Fibroblast of peridontal ligament (primary cell): ENCODE measurements at regions not wholly inside any gene's neighbourhood (a gene's known extent, or its start where the extent isn't known, plus 50 kb on each side); places are given as distances from the start of the nearest gene placed in this dataset.
A peak's percentile ranks its signal among the peaks of the same experiment; 100 is the strongest.

Experiments used
- DNase-seq: peaks from one replicate; pipeline ENCODE4 v3.0.0-alpha.2; 2010; ENCODE audit errors: extremely low read depth

- no peak for DNase-seq
Observed at GRCh38 chr13:79673310-79673992, 192.5 kb downstream of the NDFIP2 start.

DNA sequence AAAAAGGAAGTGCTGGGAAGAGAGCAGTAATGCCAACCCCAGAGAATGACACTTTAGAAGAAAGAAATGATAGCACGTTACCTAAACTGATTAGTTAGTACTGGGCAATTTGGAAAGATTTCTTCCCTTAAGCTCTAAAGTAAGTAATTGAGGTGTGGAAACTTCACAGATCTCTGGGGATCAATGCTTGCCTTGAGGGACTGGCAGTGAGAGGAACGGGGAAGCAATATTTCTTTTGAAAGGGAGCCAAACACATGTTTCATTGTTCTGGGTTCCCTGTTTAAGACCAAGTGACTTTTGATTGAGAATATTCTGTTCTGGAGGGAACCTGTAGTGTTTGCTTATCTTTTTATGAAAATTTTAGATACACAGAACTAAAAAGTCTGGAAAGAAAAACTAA is 190.5 kb downstream of the NDFIP2 start:
- no peak for DNase-seq

DNA sequence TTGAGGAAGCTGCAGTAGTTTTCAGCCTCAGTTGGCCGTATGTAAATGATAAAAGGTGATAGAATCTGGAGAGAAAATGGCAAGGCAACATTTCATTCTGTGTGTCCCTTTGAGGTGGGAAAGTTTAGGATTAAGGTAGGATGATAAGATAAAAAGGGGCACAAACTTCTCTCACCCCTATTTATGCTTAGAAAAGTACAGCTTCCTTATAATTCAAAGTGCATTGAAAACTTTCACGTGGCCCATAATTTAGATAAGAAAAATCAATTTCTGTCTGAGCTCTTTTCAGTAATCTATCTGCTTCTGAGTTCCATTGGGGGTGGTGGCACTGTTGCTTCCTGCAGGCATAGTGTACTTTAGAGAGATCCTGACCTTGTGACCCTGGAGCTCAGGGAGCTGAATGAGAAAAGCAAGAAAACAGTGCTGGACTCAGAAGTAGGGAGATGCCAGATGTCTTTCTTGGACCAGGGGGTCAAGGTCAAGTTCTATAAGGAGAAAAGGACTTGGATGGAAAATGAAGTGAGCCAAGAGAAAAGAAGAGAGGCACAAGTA is 187.3 kb downstream of the NDFIP2 start:
- no peak for DNase-seq

DNA sequence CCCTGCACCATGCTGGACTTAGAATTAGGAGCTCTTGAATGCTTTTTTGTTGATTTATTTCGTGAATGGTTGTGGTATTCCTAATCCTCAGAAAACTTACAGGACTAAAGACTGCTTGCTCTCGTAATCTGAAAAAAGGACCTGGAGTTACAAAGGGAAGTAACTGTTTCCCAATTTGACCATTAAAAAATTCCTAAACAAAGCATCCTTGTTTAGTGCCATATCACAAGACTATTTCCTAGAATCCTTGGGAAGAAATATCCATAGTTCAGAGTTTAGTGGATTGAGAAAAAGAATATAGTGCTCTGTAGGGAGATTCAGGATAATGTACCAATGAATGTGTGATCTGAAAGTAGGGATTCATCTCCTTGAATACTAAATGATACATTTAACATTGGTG is 186.8 kb downstream of the NDFIP2 start:
- DNase-seq: no peak

GRCh38 chr13:79663977-79664636 is 183.2 kb downstream of the NDFIP2 start:
- no peak for DNase-seq

GRCh38 chr13:79663435-79663834 is 182.5 kb downstream of the NDFIP2 start:
- DNase-seq: no peak

DNA sequence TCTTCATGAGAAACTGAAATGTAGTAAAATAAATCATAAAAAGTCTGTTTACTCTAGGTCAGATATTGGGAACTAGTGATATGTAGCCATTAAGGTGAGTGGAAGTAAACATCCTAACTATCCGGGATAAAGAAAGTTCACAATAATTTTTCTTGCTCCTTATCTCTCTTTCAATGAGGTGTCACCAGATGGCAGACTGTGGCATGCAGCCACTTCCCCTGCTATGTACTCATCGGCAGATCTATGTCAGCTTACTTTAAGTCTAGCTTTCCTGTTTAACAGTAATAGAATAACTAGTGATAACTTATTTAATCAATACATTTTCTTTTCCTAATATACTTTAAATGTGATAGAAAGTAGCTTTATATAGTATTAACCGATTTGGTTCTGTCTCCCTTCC is 181.9 kb downstream of the NDFIP2 start:
- DNase-seq: no peak

DNA sequence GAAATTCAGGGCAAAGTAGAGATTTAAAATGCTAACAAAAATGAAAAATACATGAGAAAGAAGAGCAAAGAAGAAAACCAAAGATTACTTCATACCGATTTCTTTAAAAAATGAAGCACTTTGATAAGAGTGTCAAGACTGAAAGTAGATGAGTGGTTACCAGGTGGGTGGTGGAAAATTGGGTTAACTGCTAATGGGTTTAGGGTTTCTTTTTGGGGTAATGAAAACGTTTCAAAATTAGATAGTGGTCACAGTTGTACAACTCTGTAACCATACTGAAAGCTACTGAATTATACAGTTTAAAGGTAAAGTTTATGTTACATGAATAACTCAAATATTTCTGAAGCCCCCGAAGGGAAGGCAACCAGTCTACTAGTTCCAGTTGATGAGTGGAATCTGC is 179.4 kb downstream of the NDFIP2 start:
- DNase-seq: no peak

DNA sequence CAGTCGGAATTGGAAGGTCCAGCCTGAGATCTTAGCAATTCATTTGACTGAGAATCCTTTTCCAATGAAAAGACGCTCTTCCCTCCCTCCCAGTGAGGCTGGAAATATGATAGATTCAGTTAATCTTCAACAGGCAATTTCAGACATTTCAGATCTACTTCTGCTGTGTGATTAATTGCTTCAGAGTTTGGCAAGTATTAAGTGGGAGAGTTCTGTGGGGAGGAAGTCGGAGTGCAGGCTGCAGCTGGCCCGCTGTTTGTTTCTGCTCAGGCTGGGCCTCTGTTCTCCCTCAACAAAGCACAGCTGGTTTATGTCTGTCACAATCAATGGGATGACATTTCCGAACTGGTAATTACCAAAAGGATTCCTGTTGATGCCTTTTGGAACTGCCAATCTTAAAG is 178.2 kb downstream of the NDFIP2 start:
- no peak for DNase-seq

GRCh38 chr13:79658333-79658975 is 177.5 kb downstream of the NDFIP2 start:
- no peak for DNase-seq

GRCh38 chr13:79655509-79655908 is 174.6 kb downstream of the NDFIP2 start:
- DNase-seq: no peak

DNA sequence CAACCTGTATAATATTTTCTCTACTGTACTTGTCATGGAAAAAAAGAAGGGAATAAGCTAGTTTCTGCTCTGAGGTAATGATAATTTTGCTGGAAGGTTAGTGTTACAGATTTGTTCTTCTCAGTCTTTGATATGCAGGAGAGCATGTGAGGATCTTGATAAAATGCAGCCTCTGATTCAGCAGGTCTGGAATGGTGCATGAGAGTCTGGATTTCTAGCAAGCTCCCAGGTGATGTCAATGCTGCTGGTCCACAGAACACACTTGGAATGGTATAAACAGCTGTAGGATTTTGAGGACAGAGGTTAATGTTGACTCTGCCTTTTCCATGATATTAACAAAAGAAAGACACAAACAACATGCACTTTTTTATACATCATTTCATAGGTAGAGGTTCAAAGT is 173.6 kb downstream of the NDFIP2 start:
- no peak for DNase-seq

GRCh38 chr13:79650688-79651087 is 169.7 kb downstream of the NDFIP2 start:
- no peak for DNase-seq

DNA sequence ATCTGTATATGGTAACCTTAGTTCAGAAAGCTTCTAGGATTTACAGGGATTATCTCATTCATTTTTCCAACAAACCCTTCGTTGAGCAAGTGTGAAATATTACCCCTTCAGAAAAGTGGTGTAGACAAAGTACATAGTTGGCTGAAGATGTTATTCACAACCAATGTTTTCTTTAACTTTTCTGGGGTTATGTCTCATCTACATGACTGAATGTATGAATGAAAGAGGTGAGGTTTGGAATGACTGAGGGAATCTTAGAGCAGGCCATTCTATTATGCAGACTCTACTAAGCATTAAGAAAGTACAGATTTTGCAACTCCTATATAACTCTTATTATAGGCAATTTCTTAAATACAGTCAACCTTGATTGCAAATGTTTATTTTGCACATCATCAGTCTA is 167.2 kb downstream of the NDFIP2 start:
- no peak for DNase-seq

DNA sequence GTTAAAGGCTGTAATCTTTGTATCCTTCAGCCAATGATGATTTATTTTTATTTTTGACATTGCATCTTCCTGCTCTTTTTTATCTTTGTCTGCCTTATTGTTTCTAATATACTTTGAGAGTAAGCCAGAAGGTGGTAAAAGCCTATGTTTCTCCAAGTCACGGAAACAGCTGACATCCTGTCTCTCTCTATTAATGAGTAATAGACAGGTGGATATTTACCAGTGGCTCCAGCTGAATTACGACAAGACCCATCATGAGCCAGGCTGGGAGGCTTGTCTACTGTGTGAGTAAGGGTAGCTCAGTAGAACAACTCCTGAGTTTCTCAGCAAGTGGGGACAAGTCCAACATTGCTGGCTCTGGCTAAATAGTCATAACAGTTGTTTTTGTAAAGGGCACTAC is 166.6 kb downstream of the NDFIP2 start:
- no peak for DNase-seq

GRCh38 chr13:79646880-79647279 is 165.9 kb downstream of the NDFIP2 start:
- DNase-seq: no peak

DNA sequence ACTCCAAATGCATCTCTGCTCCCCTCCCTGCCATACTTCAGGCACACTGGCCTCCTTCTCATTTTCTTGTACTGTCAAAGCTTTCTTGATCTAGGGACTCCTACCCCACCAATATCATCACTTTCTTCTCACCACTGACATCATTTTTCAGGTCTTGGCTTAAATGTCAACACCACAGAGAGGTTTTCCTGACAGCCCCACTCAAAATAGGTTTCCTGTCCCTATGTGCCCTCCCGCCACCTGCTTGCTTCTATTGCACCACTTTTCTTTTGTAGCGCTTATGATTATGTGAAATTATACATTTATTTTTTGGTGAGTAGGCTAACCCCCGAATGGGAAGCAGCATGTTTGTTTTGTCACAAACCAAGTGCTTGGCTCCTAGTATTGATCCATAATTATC is 164.6 kb downstream of the NDFIP2 start:
- no peak for DNase-seq

- peak; percentile 1 for DNase-seq
Observed at GRCh38 chr13:79642596-79642995, 161.6 kb downstream of the NDFIP2 start.

DNA sequence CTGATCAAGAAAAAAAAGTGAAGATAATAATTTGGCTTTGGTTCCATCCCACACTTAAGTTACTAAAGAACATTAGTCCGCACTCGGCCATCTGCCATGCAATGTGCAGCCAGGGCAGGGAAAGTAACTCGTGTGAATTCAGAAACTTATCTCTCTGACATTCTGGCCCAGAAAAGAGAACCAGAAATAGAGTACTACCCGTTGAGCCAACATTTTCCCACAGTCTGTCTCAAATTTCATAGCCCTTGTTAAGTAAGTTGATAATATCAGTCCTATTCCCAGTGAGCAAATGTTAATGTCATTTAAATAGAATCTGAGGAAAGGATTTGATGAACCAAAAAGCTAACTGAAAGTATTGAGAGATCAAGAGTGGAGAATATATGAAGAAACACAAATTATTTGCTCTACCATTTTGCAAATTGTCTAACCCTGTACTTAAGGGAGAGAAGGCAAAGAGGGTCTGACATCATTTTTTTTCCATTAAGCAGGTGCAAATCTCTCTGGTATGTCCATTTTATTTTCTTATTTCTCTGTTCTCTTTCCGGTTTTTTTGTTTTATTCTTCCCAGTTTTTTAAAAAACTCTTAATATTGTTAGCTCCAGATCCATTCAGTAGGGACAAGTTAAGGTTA is 156.3 kb downstream of the NDFIP2 start:
- DNase-seq: no peak

GRCh38 chr13:79631051-79631659 is 150.2 kb downstream of the NDFIP2 start:
- DNase-seq: peak; percentile 86

DNA sequence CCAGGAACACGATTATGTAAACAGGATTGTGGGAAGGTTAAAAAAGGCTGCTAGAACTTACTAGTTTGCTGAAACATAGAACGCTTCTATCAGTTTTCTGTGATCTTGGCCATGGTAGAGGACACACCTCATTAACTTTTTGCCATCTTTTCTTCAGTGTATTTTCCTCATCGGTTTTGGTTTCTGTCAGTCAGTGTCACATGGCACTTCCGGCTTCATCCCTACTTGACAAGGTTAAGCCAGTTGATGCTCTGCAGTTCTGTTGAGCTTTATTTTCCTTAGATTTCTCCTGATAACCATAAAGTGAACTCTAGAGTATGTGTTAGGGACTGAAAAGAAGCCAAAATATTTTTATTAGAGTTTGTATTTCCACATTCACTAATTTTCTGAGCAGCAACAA is 147.5 kb downstream of the NDFIP2 start:
- DNase-seq: no peak

GRCh38 chr13:79626924-79627323 is 146.0 kb downstream of the NDFIP2 start:
- DNase-seq: no peak
